ENCODE measurements at regions not wholly inside any gene's neighbourhood (a gene's known extent, or its start where the extent isn't known, plus 50 kb on each side); places are given as distances from the start of the nearest gene placed in this dataset.

GRCh38 chr22:19641254-19641982 is 72.9 kb upstream of the SEPTIN5 start:
- Histone ChIP-seq H3K9me3 (ENCODE audit: low read depth, low read length, poor library complexity, severe bottlenecking) (peaks cover 1% of the 10 kb centered on the region), H3K4me3 (ENCODE audit: low read depth, low read length, poor library complexity, severe bottlenecking) (no peak overlapping the region), H3K4me1 (ENCODE audit: insufficient read depth, low read length, poor library complexity, severe bottlenecking) (no peaks in the 10 kb centered on the region), H3K36me3 (ENCODE audit: insufficient read depth, low read length, poor library complexity, severe bottlenecking) (no peaks in the 10 kb centered on the region), H3K27me3 (replicated peaks; ENCODE audit: insufficient read depth, low read depth, low read length, poor library complexity) (no peaks in the 10 kb centered on the region), H3K27ac (ENCODE audit: low read depth, low read length, poor library complexity, severe bottlenecking) (no peak overlapping the region)
- POLR2A ChIA-PET (ENCODE audit: low non-redundant PET) = no interaction called here
- BruUV-seq (replicated peaks) = no TSS peak
- CTCF ChIA-PET = no interaction called here
- no peak for DNase-seq (ENCODE audit: low spot score)
- no peak for TF ChIP-seq EZH2 (IDR thresholded peaks at IDR 0.05; ENCODE audit: borderline replicate concordance, low read depth, low read length, poor library complexity, severe bottlenecking)
- TF ChIP-seq, protein P1, sequence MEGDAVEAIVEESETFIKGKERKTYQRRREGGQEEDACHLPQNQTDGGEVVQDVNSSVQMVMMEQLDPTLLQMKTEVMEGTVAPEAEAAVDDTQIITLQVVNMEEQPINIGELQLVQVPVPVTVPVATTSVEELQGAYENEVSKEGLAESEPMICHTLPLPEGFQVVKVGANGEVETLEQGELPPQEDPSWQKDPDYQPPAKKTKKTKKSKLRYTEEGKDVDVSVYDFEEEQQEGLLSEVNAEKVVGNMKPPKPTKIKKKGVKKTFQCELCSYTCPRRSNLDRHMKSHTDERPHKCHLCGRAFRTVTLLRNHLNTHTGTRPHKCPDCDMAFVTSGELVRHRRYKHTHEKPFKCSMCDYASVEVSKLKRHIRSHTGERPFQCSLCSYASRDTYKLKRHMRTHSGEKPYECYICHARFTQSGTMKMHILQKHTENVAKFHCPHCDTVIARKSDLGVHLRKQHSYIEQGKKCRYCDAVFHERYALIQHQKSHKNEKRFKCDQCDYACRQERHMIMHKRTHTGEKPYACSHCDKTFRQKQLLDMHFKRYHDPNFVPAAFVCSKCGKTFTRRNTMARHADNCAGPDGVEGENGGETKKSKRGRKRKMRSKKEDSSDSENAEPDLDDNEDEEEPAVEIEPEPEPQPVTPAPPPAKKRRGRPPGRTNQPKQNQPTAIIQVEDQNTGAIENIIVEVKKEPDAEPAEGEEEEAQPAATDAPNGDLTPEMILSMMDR (conservative IDR thresholded peaks at IDR 0.05; ENCODE audit: low read depth, low read length) = no peak
- intact Hi-C loops (cut with micrococcal nuclease; ENCODE audit: unreplicated experiment) = no loop called here

DNA sequence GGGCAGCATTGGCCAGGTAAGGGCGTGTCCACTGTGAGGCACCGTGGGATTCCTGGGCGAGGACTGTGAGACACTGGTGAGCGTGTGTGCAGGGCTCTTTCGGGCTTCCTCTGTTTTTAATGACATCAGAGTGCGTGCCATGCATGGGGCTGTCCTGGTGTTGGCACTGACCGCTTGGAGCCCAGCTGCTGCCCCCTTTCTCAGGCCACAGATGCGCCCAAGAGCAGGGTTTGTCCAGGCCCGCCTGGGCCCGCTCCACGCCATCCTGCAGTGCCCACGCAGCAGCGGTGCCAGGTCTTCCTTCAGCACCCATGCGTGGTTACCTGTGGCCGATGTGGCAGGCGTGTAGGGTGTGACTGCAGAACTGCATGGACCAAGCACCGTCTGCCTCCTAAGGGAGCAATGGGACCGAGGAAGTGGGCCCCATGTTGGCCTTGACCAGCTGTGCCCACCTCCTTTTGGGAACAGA is 72.3 kb upstream of the SEPTIN5 start:
- CTCF ChIA-PET = no interaction called here

GRCh38 chr22:19643448-19644313 is 70.6 kb upstream of the SEPTIN5 start:
- TF ChIP-seq, protein P1 (conservative IDR thresholded peaks at IDR 0.05; ENCODE audit: low read depth, low read length) = no peak
- TF ChIP-seq EZH2 (IDR thresholded peaks at IDR 0.05; ENCODE audit: borderline replicate concordance, low read depth, low read length, poor library complexity, severe bottlenecking) = no peak
- ChIA-PET CTCF (interaction anchor here (1.4 kb wide), 1 partner anchor 14 kb away, joined by 4 read pairs; no protein-coding TSS in a partner anchor), POLR2A (ENCODE audit: low non-redundant PET) (no interaction called here)
- Histone ChIP-seq H3K9me3 (ENCODE audit: low read depth, low read length, poor library complexity, severe bottlenecking) (peaks cover 19% of the 10 kb centered on the region), H3K4me3 (ENCODE audit: low read depth, low read length, poor library complexity, severe bottlenecking) (no peak overlapping the region), H3K27me3 (replicated peaks; ENCODE audit: insufficient read depth, low read depth, low read length, poor library complexity) (no peaks in the 10 kb centered on the region), H3K27ac (ENCODE audit: low read depth, low read length, poor library complexity, severe bottlenecking) (no peak overlapping the region), H3K4me1 (ENCODE audit: insufficient read depth, low read length, poor library complexity, severe bottlenecking) (no peaks in the 10 kb centered on the region), H3K36me3 (ENCODE audit: insufficient read depth, low read length, poor library complexity, severe bottlenecking) (no peaks in the 10 kb centered on the region)
- intact Hi-C loops (cut with micrococcal nuclease; ENCODE audit: unreplicated experiment) = no loop called here
- DNase-seq (ENCODE audit: low spot score) = no peak
- BruUV-seq (replicated peaks) = no TSS peak

More for the DNA sequence above, 72.3 kb upstream of the SEPTIN5 start:
- H3K27me3 ChIP-seq (replicated peaks; ENCODE audit: insufficient read depth, low read depth, low read length, poor library complexity) = no peaks in the 10 kb centered on the region
- TF ChIP-seq, protein P1 (conservative IDR thresholded peaks at IDR 0.05; ENCODE audit: low read depth, low read length) = no peak
- TF ChIP-seq EZH2 (IDR thresholded peaks at IDR 0.05; ENCODE audit: borderline replicate concordance, low read depth, low read length, poor library complexity, severe bottlenecking) = no peak
- intact Hi-C loops (cut with micrococcal nuclease; ENCODE audit: unreplicated experiment) = no loop called here
- H3K9me3 ChIP-seq (ENCODE audit: low read depth, low read length, poor library complexity, severe bottlenecking) = peaks cover 7% of the 10 kb centered on the region
- H3K36me3 ChIP-seq (ENCODE audit: insufficient read depth, low read length, poor library complexity, severe bottlenecking) = no peaks in the 10 kb centered on the region
- no peak overlapping the region for H3K27ac ChIP-seq (ENCODE audit: low read depth, low read length, poor library complexity, severe bottlenecking)
- H3K4me3 ChIP-seq (ENCODE audit: low read depth, low read length, poor library complexity, severe bottlenecking) = no peak overlapping the region
- no peak for DNase-seq (ENCODE audit: low spot score)
- no peaks in the 10 kb centered on the region for H3K4me1 ChIP-seq (ENCODE audit: insufficient read depth, low read length, poor library complexity, severe bottlenecking)
- BruUV-seq (replicated peaks) = no TSS peak
- POLR2A ChIA-PET (ENCODE audit: low non-redundant PET) = no interaction called here
